Body of pancreas (tissue), 4 donors: ENCODE measurements at regions not wholly inside any gene's neighbourhood (a gene's known extent, or its start where the extent isn't known, plus 50 kb on each side); places are given as distances from the start of the nearest gene placed in this dataset.

Experiments
- CTCF ChIP-seq, 7 experiments: fragments of 450-650 bp in 4 of 7; fragments of 200-600 bp in 3 of 7; sonication (generic) in 3 of 7; IDR thresholded peaks; one replicate each; pipeline ENCODE4 v1.5.1; 2016 to 2019; ENCODE audit warnings: antibody characterized with exemption in 7 of 7
- POLR2A ChIP-seq, 3 donors: fragments of 450-650 bp; IDR thresholded peaks; one replicate each; pipeline ENCODE4 v1.6.1; 2016; ENCODE audit warnings: antibody characterized with exemption in 3 of 3, mild to moderate bottlenecking in 2 of 3

GRCh38 chr16:74019612-74020011, 277.0 kb upstream of the PSMD7 start:
- TF ChIP-seq CTCF (IDR thresholded peaks at IDR 0.05) (no peak), POLR2A (IDR thresholded peaks at IDR 0.05) (no peak)
